ENCODE measurements at regions not wholly inside any gene's neighbourhood (a gene's known extent, or its start where the extent isn't known, plus 50 kb on each side); places are given as distances from the start of the nearest gene placed in this dataset.
"Not testable (repeated sequence)": the region's sequence is repeated elsewhere in the genome, so short reads cannot be mapped to it uniquely, and the experiment has no call there.

DNA sequence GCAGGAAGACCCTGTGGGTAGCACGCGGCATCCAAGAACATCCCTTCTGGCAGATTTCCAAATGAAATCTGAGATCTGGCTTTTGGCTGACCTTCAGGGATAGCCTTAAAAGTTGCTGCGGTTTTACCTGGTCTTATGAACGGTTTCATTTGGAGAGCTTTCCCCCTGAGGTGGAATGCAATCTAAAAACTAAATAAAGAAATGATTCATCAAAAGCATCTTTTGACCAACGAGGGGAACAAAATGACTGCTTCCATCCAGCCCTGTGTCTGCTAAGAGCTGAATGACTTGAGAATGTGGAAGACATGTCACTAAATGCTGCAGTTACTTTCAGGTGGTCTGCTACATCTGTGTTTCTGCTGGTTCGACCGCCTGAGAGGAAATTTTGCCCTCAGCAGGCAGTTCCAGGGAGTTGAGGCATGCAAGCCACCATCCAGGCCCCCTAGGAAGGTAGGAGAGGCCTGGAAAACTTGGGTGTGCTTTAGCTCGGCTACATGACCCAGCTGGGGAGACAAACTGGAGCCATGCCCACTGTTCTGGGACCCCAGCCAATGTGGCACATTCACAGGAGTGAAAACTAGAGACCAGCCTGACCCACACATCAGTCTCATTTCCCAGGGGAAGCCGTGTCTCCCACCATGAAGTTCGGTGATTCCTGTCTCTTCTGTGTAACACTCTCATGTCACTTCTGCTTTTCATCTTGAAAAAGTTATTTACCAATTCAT is 175.1 kb upstream of the KL start:
- Histone ChIP-seq H3K4me2 (no peak overlapping the region), H3K36me3 (ENCODE audit: insufficient read depth) (no peaks in the 10 kb centered on the region), H3K27ac (no peak overlapping the region), H3K27me3 (ENCODE audit: insufficient read depth, low read depth) (no peaks in the 10 kb centered on the region), H3K79me2 (ENCODE audit: insufficient read depth, low read depth) (no peaks in the 10 kb centered on the region), H4K20me1 (ENCODE audit: insufficient read depth) (no peaks in the 10 kb centered on the region), H2AFZ (ENCODE audit: low read depth) (no peak overlapping the region), H3K4me3 (IDR thresholded peaks at IDR 0.05; ENCODE audit: insufficient read depth, low read depth, low read length) (no peak overlapping the region), H3K4me1 (ENCODE audit: low read depth, poor library complexity, severe bottlenecking) (peaks cover 5% of the 10 kb centered on the region), H3K9ac (no peak overlapping the region)
- TF ChIP-seq, protein P1, sequence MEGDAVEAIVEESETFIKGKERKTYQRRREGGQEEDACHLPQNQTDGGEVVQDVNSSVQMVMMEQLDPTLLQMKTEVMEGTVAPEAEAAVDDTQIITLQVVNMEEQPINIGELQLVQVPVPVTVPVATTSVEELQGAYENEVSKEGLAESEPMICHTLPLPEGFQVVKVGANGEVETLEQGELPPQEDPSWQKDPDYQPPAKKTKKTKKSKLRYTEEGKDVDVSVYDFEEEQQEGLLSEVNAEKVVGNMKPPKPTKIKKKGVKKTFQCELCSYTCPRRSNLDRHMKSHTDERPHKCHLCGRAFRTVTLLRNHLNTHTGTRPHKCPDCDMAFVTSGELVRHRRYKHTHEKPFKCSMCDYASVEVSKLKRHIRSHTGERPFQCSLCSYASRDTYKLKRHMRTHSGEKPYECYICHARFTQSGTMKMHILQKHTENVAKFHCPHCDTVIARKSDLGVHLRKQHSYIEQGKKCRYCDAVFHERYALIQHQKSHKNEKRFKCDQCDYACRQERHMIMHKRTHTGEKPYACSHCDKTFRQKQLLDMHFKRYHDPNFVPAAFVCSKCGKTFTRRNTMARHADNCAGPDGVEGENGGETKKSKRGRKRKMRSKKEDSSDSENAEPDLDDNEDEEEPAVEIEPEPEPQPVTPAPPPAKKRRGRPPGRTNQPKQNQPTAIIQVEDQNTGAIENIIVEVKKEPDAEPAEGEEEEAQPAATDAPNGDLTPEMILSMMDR (conservative IDR thresholded peaks at IDR 0.05; ENCODE audit: low read depth, low read length), result no peak

DNA sequence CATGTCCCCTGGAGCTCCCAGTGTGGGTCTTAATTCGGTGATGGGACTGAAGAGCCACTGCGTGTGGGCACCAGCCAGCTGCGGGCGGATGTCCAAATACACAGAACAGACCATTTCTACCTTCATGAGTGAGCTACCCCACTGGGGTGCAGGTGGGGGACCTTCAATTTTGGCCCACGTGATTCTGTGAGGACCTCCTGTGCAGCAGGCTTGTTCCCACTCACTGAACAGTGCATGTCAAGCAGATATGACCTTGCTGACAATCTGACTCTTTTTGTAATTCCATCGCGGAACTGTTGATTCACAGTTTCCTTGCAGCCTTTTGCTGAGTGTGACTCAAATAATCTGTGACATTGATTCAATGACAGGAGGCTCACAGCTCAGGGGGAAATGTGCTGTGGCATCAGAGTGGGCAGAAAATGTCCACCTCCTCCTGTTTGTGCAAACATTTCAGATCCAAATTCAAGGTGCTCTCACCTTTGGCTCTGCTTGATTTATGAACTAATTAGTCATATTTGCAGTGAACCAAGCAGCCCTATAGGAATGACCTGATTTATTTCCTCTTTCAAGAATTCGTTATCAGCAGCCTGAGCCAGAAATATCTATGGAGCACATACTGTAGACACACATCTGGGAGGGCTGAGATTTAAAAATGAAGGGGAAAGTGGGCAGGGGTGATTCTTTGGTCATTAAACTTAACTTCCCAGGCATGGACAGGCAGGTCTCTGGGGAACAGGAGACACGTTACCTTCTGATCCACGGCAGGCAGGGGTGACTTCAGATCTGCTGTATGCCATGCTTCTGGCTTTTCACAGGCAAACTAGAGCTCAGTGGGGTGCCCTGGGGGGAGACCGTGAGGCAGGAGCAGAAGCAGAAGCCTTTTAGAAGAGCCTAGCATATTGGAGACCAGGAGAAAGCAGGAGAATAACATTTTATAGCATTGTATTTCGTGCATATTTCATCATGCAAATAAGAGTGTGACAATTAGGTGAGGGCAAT is 170.0 kb upstream of the KL start:
- H3K27me3 ChIP-seq (ENCODE audit: insufficient read depth, low read depth), result no peaks in the 10 kb centered on the region
- H3K4me1 ChIP-seq (ENCODE audit: low read depth, poor library complexity, severe bottlenecking), result no peaks in the 10 kb centered on the region
- no peak overlapping the region for H3K27ac ChIP-seq
- no peaks in the 10 kb centered on the region for H3K79me2 ChIP-seq (ENCODE audit: insufficient read depth, low read depth)
- no peak overlapping the region for H2AFZ ChIP-seq (ENCODE audit: low read depth)
- no peak overlapping the region for H3K9ac ChIP-seq
- no peak overlapping the region for H3K4me3 ChIP-seq (IDR thresholded peaks at IDR 0.05; ENCODE audit: insufficient read depth, low read depth, low read length)
- H3K4me2 ChIP-seq, result no peak overlapping the region
- TF ChIP-seq, protein P1 (conservative IDR thresholded peaks at IDR 0.05; ENCODE audit: low read depth, low read length), result no peak
- H3K36me3 ChIP-seq (ENCODE audit: insufficient read depth), result no peaks in the 10 kb centered on the region
- H4K20me1 ChIP-seq (ENCODE audit: insufficient read depth), result no peaks in the 10 kb centered on the region

DNA sequence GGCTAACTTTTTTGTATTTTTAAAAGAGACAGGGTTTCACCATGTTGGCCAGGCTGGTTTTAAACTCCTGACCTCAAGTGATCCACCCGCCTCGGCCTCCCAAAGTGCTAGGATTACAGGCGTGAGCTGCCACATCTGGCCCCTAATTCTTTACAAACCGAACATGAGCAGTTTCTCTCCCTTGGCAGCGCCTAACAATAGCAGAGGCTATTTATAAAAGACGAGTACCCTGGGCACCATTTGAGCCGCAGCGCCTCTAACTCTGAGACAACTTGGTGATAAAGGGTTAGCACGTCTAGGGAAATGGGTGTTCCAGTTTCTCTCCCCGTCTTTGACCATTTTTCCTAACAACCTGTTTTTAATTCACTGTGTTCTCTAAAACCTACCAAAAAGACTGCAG is 168.2 kb upstream of the KL start:
- not testable (repeated sequence) for H3K4me2 ChIP-seq; H3K4me3 ChIP-seq (IDR thresholded peaks at IDR 0.05; ENCODE audit: insufficient read depth, low read depth, low read length)

DNA sequence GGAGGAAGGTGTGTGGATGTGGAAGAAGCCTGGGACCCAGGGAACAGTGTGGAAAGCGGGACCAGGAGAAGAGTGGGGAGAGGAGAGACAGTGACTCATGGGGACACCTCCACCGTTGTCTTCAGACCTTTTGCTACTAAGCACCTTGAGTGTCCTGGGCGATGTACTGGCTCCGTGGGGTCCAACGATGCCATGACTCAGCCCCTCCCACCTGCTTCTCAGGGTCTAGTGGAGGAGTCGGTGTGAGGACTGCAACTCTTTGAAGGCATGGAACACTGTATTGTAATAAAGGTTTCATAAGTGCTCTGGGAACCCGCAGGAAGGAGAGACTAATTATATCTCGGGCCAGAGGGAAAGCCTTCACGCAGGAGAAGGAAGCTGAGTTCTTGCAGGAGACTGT is 166.9 kb upstream of the KL start:
- Histone ChIP-seq H3K27me3 (ENCODE audit: insufficient read depth, low read depth) (no peaks in the 10 kb centered on the region), H3K36me3 (ENCODE audit: insufficient read depth) (no peaks in the 10 kb centered on the region), H3K4me3 (IDR thresholded peaks at IDR 0.05; ENCODE audit: insufficient read depth, low read depth, low read length) (no peak overlapping the region), H4K20me1 (ENCODE audit: insufficient read depth) (no peaks in the 10 kb centered on the region), H3K9ac (no peak overlapping the region), H3K79me2 (ENCODE audit: insufficient read depth, low read depth) (no peaks in the 10 kb centered on the region), H2AFZ (ENCODE audit: low read depth) (no peak overlapping the region), H3K4me1 (ENCODE audit: low read depth, poor library complexity, severe bottlenecking) (no peaks in the 10 kb centered on the region), H3K4me2 (no peak overlapping the region), H3K27ac (no peak overlapping the region)
- TF ChIP-seq, protein P1 (conservative IDR thresholded peaks at IDR 0.05; ENCODE audit: low read depth, low read length), result no peak

More for the DNA sequence above, 168.2 kb upstream of the KL start:
- not testable (repeated sequence) for H3K9ac ChIP-seq; H3K36me3 ChIP-seq (ENCODE audit: insufficient read depth); H2AFZ ChIP-seq (ENCODE audit: low read depth); H3K27ac ChIP-seq; H4K20me1 ChIP-seq (ENCODE audit: insufficient read depth); H3K27me3 ChIP-seq (ENCODE audit: insufficient read depth, low read depth); H3K4me1 ChIP-seq (ENCODE audit: low read depth, poor library complexity, severe bottlenecking); H3K79me2 ChIP-seq (ENCODE audit: insufficient read depth, low read depth)

Data from KMS-11 (cell line).